GM12878 (cell line): ENCODE measurements at regions not wholly inside any gene's neighbourhood (a gene's known extent, or its start where the extent isn't known, plus 50 kb on each side); places are given as distances from the start of the nearest gene placed in this dataset.

ENCODE experiments used
- GABPA ChIP-seq: IDR thresholded peaks from 2 replicates; pipeline ENCODE4 v1.6.1; 2014; ENCODE audit warnings: antibody characterized with exemption, low read depth, mild to moderate bottlenecking, inconsistent platforms
- NR2C1 ChIP-seq: fragments of 450-650 bp; IDR thresholded peaks from 2 replicates; pipeline ENCODE4 v1.6.1; 2017; ENCODE audit warnings: antibody characterized with exemption, mild to moderate bottlenecking, moderate library complexity
- RB1 ChIP-seq: fragments of 450-650 bp; formaldehyde crosslinking; IDR thresholded peaks from 2 replicates; pipeline ENCODE4 v1.6.1; 2017; ENCODE audit warnings: mild to moderate bottlenecking, borderline replicate concordance
- ZNF24 ChIP-seq: fragments of 450-650 bp; IDR thresholded peaks from 2 replicates; pipeline ENCODE4 v1.6.1; 2017; ENCODE audit warnings: antibody characterized with exemption, mild to moderate bottlenecking
- TF ChIP-seq, protein P1 (sequence below): IDR thresholded peaks from 2 replicates; pipeline ENCODE4 v1.6.1; 2011; ENCODE audit warnings: borderline replicate concordance, low read depth, mild to moderate bottlenecking, moderate library complexity, mixed read lengths, low read length; ENCODE audit not compliant: insufficient read depth; ENCODE audit errors: extremely low read length
- TF ChIP-seq, protein P2 (sequence below): IDR thresholded peaks from 2 replicates; pipeline ENCODE4 v1.6.1; 2012; ENCODE audit warnings: low read depth, low read length, improper control_type of control experiment
- TF ChIP-seq, protein P3 (sequence below): fragments of 450-650 bp; IDR thresholded peaks from 2 replicates; pipeline ENCODE4 v1.6.1; 2017; ENCODE audit warnings: borderline replicate concordance
- TF ChIP-seq, protein P4 (sequence below): fragments of 450-650 bp; IDR thresholded peaks from 2 replicates; pipeline ENCODE4 v1.6.1; 2017; ENCODE audit warnings: low read depth, mild to moderate bottlenecking, moderate library complexity
- TF ChIP-seq, protein P5 (sequence below): fragments of 450-650 bp; IDR thresholded peaks from 2 replicates; pipeline ENCODE4 v1.6.1; 2017; ENCODE audit warnings: mild to moderate bottlenecking

DNA sequence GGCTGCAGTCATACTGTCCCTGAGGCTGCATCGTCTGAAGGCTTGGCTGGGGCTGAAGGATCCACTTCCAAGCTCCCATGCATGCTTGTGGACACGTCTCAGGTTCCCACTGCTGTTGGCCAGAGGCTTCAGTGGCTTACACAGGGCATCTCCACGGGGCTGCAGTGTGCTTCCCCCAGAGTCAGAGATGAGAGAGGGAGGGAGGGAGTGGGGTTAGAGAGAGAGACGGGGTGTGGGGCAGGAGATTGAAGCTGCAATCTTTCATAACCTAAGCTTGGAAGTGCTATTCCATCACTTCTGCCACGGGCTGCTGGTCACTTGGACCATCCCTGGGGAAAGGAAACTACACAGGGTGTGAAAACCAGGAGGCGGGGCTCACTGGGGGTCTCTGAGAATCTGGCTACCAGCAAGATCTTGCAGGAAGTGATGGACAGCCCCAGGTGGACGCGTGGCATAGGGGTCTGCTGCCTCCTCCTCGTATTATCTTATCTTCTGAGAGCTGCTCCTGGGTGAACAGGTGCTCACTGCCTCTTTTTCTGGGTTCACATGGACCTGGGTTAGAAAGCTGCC, 63.0 kb upstream of the MYEOV start (continued):
- TF ChIP-seq, protein P1, sequence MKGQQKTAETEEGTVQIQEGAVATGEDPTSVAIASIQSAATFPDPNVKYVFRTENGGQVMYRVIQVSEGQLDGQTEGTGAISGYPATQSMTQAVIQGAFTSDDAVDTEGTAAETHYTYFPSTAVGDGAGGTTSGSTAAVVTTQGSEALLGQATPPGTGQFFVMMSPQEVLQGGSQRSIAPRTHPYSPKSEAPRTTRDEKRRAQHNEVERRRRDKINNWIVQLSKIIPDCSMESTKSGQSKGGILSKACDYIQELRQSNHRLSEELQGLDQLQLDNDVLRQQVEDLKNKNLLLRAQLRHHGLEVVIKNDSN: no peak
- TF ChIP-seq, protein P2, sequence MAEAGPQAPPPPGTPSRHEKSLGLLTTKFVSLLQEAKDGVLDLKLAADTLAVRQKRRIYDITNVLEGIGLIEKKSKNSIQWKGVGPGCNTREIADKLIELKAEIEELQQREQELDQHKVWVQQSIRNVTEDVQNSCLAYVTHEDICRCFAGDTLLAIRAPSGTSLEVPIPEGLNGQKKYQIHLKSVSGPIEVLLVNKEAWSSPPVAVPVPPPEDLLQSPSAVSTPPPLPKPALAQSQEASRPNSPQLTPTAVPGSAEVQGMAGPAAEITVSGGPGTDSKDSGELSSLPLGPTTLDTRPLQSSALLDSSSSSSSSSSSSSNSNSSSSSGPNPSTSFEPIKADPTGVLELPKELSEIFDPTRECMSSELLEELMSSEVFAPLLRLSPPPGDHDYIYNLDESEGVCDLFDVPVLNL: no peak
- TF ChIP-seq, protein P3, sequence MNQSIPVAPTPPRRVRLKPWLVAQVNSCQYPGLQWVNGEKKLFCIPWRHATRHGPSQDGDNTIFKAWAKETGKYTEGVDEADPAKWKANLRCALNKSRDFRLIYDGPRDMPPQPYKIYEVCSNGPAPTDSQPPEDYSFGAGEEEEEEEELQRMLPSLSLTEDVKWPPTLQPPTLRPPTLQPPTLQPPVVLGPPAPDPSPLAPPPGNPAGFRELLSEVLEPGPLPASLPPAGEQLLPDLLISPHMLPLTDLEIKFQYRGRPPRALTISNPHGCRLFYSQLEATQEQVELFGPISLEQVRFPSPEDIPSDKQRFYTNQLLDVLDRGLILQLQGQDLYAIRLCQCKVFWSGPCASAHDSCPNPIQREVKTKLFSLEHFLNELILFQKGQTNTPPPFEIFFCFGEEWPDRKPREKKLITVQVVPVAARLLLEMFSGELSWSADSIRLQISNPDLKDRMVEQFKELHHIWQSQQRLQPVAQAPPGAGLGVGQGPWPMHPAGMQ: no peak
- TF ChIP-seq RB1 (no peak), GABPA (no peak), ZNF24 (no peak), NR2C1 (no peak)
- TF ChIP-seq, protein P4, sequence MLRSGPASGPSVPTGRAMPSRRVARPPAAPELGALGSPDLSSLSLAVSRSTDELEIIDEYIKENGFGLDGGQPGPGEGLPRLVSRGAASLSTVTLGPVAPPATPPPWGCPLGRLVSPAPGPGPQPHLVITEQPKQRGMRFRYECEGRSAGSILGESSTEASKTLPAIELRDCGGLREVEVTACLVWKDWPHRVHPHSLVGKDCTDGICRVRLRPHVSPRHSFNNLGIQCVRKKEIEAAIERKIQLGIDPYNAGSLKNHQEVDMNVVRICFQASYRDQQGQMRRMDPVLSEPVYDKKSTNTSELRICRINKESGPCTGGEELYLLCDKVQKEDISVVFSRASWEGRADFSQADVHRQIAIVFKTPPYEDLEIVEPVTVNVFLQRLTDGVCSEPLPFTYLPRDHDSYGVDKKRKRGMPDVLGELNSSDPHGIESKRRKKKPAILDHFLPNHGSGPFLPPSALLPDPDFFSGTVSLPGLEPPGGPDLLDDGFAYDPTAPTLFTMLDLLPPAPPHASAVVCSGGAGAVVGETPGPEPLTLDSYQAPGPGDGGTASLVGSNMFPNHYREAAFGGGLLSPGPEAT: no peak
- TF ChIP-seq, protein P5, sequence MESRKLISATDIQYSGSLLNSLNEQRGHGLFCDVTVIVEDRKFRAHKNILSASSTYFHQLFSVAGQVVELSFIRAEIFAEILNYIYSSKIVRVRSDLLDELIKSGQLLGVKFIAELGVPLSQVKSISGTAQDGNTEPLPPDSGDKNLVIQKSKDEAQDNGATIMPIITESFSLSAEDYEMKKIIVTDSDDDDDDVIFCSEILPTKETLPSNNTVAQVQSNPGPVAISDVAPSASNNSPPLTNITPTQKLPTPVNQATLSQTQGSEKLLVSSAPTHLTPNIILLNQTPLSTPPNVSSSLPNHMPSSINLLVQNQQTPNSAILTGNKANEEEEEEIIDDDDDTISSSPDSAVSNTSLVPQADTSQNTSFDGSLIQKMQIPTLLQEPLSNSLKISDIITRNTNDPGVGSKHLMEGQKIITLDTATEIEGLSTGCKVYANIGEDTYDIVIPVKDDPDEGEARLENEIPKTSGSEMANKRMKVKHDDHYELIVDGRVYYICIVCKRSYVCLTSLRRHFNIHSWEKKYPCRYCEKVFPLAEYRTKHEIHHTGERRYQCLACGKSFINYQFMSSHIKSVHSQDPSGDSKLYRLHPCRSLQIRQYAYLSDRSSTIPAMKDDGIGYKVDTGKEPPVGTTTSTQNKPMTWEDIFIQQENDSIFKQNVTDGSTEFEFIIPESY: no peak
- TF ChIP-seq, all 136 proteins: peak for 0
